Ureter (tissue), 1 donor: ENCODE measurements at regions not wholly inside any gene's neighbourhood (a gene's known extent, or its start where the extent isn't known, plus 50 kb on each side); places are given as distances from the start of the nearest gene placed in this dataset.

Experiments used
- DNase-seq: peaks from one replicate; pipeline ENCODE4 v3.0.0-alpha.2; 2020; ENCODE audit warnings: low spot score
- donor health status: DM: yes; HTN: yes; CAD: no.

- DNase-seq, result no peak
These were observed 147.6 kb downstream of the BCOR start for GRCh38 chrX:39950018-39950688.

DNA sequence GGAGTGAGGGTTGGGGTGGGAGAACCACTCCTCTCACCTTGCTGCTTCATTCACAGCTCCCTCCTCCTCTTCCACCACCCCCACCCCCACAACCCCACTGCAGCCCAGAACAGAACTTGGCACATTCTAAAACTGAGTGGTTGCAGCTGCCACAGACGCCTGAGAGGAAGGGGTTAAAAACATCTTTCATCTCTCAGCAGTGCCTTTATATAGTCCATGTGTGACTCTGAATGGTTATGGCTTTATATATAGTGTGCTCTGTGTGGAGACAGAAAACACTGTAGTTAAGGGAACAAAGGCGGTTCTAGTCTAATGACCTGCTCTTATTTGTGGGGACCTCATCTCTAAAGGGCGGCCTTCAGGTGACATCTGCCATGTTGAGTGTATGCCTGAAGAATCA is 144.8 kb downstream of the BCOR start:
- no peak for DNase-seq

GRCh38 chrX:39953879-39954278 is 143.9 kb downstream of the BCOR start:
- peak; percentile 83 for DNase-seq

DNA sequence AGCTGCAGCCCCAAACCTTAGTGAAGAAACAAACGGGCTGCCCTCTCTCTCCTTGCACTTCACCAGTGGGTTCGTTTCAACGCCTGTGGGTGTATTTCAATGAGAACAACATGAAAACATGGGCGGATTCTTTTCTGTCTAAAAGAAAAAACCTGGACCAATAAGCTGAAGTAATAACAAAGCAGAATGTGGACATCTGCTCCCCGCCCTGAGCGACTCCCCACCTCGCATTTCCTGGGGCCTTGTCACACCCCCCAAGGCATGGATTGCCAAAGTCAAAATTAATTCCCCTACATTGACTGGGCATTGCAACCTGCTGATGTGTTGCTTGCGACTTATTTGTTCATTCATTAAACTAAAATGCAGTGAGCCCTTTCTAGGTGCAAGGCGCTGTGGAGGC is 142.9 kb downstream of the BCOR start:
- no peak for DNase-seq

- no peak for DNase-seq
These were observed 142.1 kb downstream of the BCOR start for GRCh38 chrX:39955625-39956024.

DNA sequence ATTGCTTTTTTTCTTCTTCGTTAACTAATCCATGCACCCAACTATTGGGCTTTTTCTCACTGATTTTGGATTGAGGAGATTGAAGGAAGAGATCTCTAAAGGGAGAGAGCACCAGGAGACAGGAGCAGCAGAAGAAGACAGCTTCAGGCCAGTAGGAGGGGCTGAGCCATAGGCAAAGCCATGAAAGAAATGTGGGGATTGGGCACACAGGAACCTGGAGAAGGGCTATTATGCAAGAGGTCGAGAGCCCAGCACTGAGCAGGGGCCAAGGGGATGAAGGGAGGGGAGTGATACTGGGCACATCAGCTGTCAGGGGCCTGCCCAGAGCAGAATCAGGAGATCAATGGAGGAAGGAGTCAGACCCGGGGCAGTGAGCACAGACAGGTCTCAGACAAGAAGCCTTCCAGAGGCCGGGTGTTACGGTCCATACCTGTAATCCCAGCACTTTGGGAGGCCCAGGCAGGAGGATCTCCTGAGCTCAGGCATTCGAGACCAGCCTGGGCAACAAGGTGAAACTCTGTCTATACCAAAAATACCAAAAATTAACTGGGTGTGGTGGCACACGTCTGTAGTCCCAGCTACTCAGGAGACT is 140.9 kb downstream of the BCOR start:
- DNase-seq, result no peak

- DNase-seq, result no peak
These were observed 139.8 kb downstream of the BCOR start for GRCh38 chrX:39957816-39958566.

DNA sequence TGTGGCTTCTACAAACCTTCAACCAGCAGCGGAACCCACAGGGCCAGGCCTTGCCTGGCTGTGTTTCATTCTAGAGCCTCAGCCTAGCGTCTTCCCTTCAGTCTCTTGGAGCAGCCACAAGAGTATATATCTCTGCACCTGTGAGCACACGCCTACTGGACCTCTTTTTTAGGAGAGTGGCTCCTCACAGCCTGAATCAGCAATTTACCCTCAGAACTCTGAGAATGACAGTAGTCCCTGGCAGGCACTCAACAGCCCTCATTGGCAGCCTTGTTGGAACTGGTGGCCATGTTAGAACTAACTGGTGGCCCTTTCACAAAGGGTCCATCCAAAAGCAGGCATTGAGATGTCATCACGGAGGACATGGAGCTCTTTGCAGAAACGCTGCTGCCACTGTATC is 138.9 kb downstream of the BCOR start:
- DNase-seq, result no peak

- no peak for DNase-seq
These were observed 137.5 kb downstream of the BCOR start for GRCh38 chrX:39960219-39960618.

DNA sequence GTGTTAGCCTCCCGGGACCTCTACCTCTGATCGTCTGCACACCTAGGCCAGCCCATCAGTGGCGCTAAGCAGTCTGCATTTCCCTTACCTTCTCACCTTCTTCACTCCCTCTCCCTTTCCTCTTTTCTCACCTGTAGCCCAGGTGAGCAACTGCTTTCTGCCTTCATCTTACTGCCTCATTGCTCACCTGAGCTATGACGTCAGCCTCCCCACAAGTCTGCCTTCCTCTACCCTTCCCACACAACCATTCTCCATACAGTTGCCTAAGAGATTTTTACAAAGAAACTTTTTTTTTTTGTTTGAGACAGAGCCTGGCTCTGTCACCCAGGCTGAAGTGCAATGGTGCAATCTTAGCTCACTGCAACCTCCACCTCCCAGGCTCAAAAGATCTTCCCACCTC is 136.3 kb downstream of the BCOR start:
- no peak for DNase-seq

DNA sequence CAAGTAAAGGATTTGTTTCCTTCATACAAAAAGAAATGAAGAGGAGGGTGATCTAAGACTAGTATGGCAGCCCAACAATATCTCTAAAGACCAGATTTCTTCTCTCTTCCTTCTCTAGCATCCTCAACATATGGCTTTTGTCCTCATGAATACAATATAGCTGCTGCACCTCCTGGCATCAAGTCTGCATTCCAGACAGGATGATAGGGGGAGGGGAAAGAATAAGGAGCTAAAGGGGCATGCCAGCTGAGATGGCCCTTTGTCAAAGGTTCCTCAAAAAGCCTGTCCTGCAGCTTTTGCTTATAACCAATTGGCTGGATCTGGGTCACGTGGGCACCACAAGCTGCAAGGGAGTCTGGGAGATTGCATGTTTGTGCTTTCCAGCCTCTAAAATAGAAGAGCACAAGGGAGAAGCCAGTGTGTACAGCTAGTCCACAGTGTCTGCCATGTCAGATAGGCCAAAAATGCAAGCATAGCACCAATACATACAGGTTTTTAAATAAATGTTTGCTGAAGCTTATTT is 132.6 kb downstream of the BCOR start:
- no peak for DNase-seq

GRCh38 chrX:39966176-39966575 is 131.6 kb downstream of the BCOR start:
- no peak for DNase-seq

- DNase-seq, result no peak
These were observed 130.4 kb downstream of the BCOR start for GRCh38 chrX:39967348-39967747.

GRCh38 chrX:39969099-39969818 is 128.5 kb downstream of the BCOR start:
- no peak for DNase-seq

- DNase-seq, result no peak
These were observed 127.8 kb downstream of the BCOR start for GRCh38 chrX:39969819-39970504.

GRCh38 chrX:39971760-39972159 is 126.0 kb downstream of the BCOR start:
- DNase-seq, result no peak

GRCh38 chrX:39972340-39972739 is 125.4 kb downstream of the BCOR start:
- DNase-seq, result no peak

DNA sequence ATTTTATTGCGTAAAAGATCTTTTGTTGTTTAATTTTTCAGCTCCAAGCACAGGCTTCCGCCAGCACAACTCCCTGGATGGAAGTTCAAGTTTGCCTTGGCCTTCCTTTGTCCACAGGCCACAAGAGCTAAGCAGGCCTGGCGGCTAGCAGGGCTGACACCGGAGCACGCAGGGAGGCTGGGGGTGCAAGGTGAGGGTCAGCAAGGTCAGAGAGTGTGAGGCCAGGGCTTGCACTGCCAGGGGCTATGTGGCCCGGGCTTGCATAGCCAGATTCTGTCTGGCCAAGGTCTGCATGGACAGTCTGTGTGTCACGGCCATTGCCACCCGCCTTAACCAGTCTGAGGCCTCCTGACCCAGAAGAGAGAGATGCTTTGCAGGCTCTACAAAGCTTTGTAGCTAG is 123.9 kb downstream of the BCOR start:
- no peak for DNase-seq

DNA sequence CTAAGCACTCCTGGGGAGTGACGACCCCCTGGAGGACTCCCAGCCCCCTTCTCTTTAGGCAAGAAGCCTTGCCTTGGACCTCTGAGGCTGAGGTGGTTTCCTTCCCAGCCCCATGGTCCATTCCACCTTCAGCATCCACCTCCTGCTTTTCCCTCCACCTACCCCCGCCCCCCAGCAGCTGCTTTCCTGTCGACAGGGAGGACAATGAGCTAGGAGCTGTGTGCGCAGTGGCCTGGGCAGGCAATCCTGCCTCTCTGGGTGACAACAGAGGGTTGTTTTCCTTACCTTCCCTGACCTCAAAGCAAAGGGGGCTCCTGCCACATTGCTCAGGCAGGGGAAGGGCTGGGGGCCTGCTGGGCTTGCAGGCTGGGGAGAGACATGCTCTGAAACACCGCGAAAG is 123.5 kb downstream of the BCOR start:
- DNase-seq, result no peak

- no peak for DNase-seq
These were observed 122.4 kb downstream of the BCOR start for GRCh38 chrX:39975101-39975925.

DNA sequence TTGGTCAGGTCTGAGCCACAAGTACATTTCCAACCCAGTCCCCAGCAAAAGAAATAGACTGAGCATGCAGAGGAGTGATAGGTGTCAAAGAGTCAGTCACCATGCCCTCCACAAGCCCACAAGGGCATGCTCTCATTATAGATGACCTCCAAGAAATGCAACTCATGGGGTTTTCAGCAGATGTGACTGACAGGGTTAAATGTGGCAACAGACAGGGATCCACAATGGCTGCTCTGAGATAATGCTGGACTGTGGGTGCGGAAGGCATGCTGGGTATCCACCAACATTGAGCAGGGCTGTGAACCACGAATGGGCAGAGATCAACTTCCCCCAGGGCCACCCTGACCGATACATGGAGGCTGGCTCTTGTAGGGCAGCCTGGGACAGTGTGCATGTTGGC is 115.8 kb downstream of the BCOR start:
- DNase-seq, result no peak
